ENCODE measurements at regions not wholly inside any gene's neighbourhood (a gene's known extent, or its start where the extent isn't known, plus 50 kb on each side); places are given as distances from the start of the nearest gene placed in this dataset.

DNA sequence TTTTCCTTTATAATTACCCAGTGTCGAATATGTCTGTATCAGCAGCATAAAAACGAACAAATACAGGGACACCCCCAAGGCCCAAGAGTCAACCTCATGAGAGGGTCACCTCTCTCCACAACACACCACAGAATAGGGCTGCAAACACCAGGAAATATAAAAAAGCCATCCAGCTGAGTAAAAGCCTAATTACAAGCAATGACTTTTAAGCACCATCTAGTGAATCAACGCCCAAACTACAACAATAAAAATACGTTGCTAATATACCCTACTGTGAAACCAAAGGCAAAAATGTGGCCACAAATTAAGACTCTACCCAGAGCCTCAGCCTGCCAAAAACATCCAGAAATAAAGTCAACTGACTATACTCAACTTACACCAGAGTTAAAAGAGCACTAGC is 817.9 kb upstream of the NEGR1 start:
- H3K4me1 Mint-ChIP-seq, result no peaks in the 10 kb centered on the region
- H3K9me3 Mint-ChIP-seq, result peaks cover 5 to 20% (median 10%) of the 10 kb centered on the region in 7 donors
- H3K4me2 ChIP-seq (replicated peaks; ENCODE audit: extremely low read depth, low read length, poor library complexity, severe bottlenecking), result no peak overlapping the region
- no peak overlapping the region for H3K27ac ChIP-seq (ENCODE audit: low read depth in 1 of 2, low read length in 2 of 2)
- 79% methylated on average over 4 of the region's 4 CpGs for WGBS (ENCODE audit: insufficient coverage)
- H3K4me1 ChIP-seq (ENCODE audit: control insufficient read depth in 1 of 2, insufficient read depth in 2 of 2, low read length in 2 of 2), result no peaks in the 10 kb centered on the region
- no peaks in the 10 kb centered on the region for H3K27me3 ChIP-seq (ENCODE audit: control insufficient read depth in 2 of 2, insufficient read depth in 2 of 2, low read length in 2 of 2)
- DNase-seq, result no peak
- peaks cover 0 to 11% of the 10 kb centered on the region in 2 donors for H3K9me3 ChIP-seq (replicated peaks in 1 of 2; ENCODE audit: control insufficient read depth in 1 of 2, insufficient read depth in 1 of 2, low read length in 2 of 2)
- TF ChIP-seq, protein P1, sequence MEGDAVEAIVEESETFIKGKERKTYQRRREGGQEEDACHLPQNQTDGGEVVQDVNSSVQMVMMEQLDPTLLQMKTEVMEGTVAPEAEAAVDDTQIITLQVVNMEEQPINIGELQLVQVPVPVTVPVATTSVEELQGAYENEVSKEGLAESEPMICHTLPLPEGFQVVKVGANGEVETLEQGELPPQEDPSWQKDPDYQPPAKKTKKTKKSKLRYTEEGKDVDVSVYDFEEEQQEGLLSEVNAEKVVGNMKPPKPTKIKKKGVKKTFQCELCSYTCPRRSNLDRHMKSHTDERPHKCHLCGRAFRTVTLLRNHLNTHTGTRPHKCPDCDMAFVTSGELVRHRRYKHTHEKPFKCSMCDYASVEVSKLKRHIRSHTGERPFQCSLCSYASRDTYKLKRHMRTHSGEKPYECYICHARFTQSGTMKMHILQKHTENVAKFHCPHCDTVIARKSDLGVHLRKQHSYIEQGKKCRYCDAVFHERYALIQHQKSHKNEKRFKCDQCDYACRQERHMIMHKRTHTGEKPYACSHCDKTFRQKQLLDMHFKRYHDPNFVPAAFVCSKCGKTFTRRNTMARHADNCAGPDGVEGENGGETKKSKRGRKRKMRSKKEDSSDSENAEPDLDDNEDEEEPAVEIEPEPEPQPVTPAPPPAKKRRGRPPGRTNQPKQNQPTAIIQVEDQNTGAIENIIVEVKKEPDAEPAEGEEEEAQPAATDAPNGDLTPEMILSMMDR (IDR thresholded peaks at IDR 0.05), result no peak
- H2AFZ ChIP-seq (ENCODE audit: insufficient read depth, low read depth, low read length, poor library complexity, severe bottlenecking), result no peak overlapping the region
- H3K36me3 Mint-ChIP-seq, result no peaks in the 10 kb centered on the region
- no peaks in the 10 kb centered on the region for H3K36me3 ChIP-seq (replicated peaks in 1 of 2; ENCODE audit: control insufficient read depth in 1 of 2, insufficient read depth in 2 of 2, low read length in 2 of 2)
- peaks cover 0 to 2% (median 2%) of the 10 kb centered on the region in 3 donors for H3K27me3 Mint-ChIP-seq (ENCODE audit: low read depth in 3 of 3)
- H3K4me3 Mint-ChIP-seq, result no peak overlapping the region
- no peak overlapping the region for H3K9ac ChIP-seq (ENCODE audit: insufficient read depth, low read length, poor library complexity, severe bottlenecking)
- intact Hi-C loops (cut with micrococcal nuclease), result no loop called here
- no peaks in the 10 kb centered on the region for H3K79me2 ChIP-seq (ENCODE audit: insufficient read depth, low read length)
- no peak overlapping the region for H3K27ac Mint-ChIP-seq
- no peaks in the 10 kb centered on the region for H4K20me1 ChIP-seq (ENCODE audit: insufficient read depth, low read length)
- H3K4me3 ChIP-seq (replicated peaks in 1 of 3; ENCODE audit: low read depth in 2 of 3, low read length in 3 of 3), result no peak overlapping the region

- H3K36me3 Mint-ChIP-seq, result no peaks in the 10 kb centered on the region
- Histone ChIP-seq H3K9ac (ENCODE audit: insufficient read depth, low read length, poor library complexity, severe bottlenecking) (no peak overlapping the region), H2AFZ (ENCODE audit: insufficient read depth, low read depth, low read length, poor library complexity, severe bottlenecking) (no peak overlapping the region), H3K4me1 (ENCODE audit: control insufficient read depth in 1 of 2, insufficient read depth in 2 of 2, low read length in 2 of 2) (no peaks in the 10 kb centered on the region), H3K9me3 (replicated peaks in 1 of 2; ENCODE audit: control insufficient read depth in 1 of 2, insufficient read depth in 1 of 2, low read length in 2 of 2) (peaks cover 6 to 9% of the 10 kb centered on the region in 2 donors), H3K79me2 (ENCODE audit: insufficient read depth, low read length) (no peaks in the 10 kb centered on the region), H3K4me2 (replicated peaks; ENCODE audit: extremely low read depth, low read length, poor library complexity, severe bottlenecking) (no peak overlapping the region), H3K27ac (ENCODE audit: low read depth in 1 of 2, low read length in 2 of 2) (no peak overlapping the region), H3K4me3 (replicated peaks in 1 of 3; ENCODE audit: low read depth in 2 of 3, low read length in 3 of 3) (no peak overlapping the region), H4K20me1 (ENCODE audit: insufficient read depth, low read length) (no peaks in the 10 kb centered on the region), H3K36me3 (replicated peaks in 1 of 2; ENCODE audit: control insufficient read depth in 1 of 2, insufficient read depth in 2 of 2, low read length in 2 of 2) (no peaks in the 10 kb centered on the region), H3K27me3 (ENCODE audit: control insufficient read depth in 2 of 2, insufficient read depth in 2 of 2, low read length in 2 of 2) (no peaks in the 10 kb centered on the region)
- no peak overlapping the region for H3K4me3 Mint-ChIP-seq
- H3K4me1 Mint-ChIP-seq, result no peaks in the 10 kb centered on the region
- intact Hi-C loops (cut with micrococcal nuclease), result no loop called here
- TF ChIP-seq, protein P1 (IDR thresholded peaks at IDR 0.05), result no peak
- no peak for DNase-seq
- no peak overlapping the region for H3K27ac Mint-ChIP-seq
- peaks cover 3 to 19% (median 4%) of the 10 kb centered on the region in 7 donors for H3K9me3 Mint-ChIP-seq
- H3K27me3 Mint-ChIP-seq (ENCODE audit: low read depth in 3 of 3), result peaks cover 0 to 2% (median 2%) of the 10 kb centered on the region in 3 donors
Observed at GRCh38 chr1:73097917-73098316, 815.6 kb upstream of the NEGR1 start.
